ENCODE measurements at regions not wholly inside any gene's neighbourhood (a gene's known extent, or its start where the extent isn't known, plus 50 kb on each side); places are given as distances from the start of the nearest gene placed in this dataset.

- TF ChIP-seq POLR2A (IDR thresholded peaks at IDR 0.05): no peak
- no peak for TF ChIP-seq CTCF (IDR thresholded peaks at IDR 0.05)
These were observed 410.8 kb downstream of the CDH11 start for GRCh38 chr16:64711026-64711425.

Measured in testis (tissue), 2 donors.